ENCODE measurements at regions not wholly inside any gene's neighbourhood (a gene's known extent, or its start where the extent isn't known, plus 50 kb on each side); places are given as distances from the start of the nearest gene placed in this dataset.
"Not testable (repeated sequence)": the region's sequence is repeated elsewhere in the genome, so short reads cannot be mapped to it uniquely, and the experiment has no call there.

GRCh38 chr9:96062854-96063253, 187.4 kb downstream of the ERCC6L2 start:
- Histone ChIP-seq H3K27me3 (ENCODE audit: control insufficient read depth in 1 of 2, insufficient read depth in 2 of 2, low read length in 2 of 2) (no peaks in the 10 kb centered on the region), H3K9me3 (ENCODE audit: control insufficient read depth in 2 of 2, insufficient read depth in 1 of 2, low read depth in 1 of 2, low read length in 1 of 2) (peaks cover 0 to 2% of the 10 kb centered on the region in 2 donors), H3K4me1 (ENCODE audit: control insufficient read depth in 2 of 2, insufficient read depth in 2 of 2, low read length in 1 of 2) (peaks cover 0 to 4% of the 10 kb centered on the region in 2 donors), H3K36me3 (ENCODE audit: control insufficient read depth in 2 of 2, insufficient read depth in 2 of 2, low read length in 1 of 2) (no peaks in the 10 kb centered on the region), H3K4me3 (ENCODE audit: low read depth in 1 of 2, low read length in 2 of 2) (no peak overlapping the region), H3K27ac (ENCODE audit: low read depth in 2 of 2, low read length in 1 of 2) (no peak overlapping the region)
- WGBS, 2 donors: 84 to 90% methylated on average over 3 of the region's 3 CpGs

GRCh38 chr9:96062031-96062430, 186.5 kb downstream of the ERCC6L2 start:
- H3K4me3 ChIP-seq (ENCODE audit: low read depth in 1 of 2, low read length in 2 of 2): no peak overlapping the region
- H3K9me3 ChIP-seq (ENCODE audit: control insufficient read depth in 2 of 2, insufficient read depth in 1 of 2, low read depth in 1 of 2, low read length in 1 of 2): peaks cover 0 to 2% of the 10 kb centered on the region in 2 donors
- no peaks in the 10 kb centered on the region for H3K27me3 ChIP-seq (ENCODE audit: control insufficient read depth in 1 of 2, insufficient read depth in 2 of 2, low read length in 2 of 2)
- no peaks in the 10 kb centered on the region for H3K36me3 ChIP-seq (ENCODE audit: control insufficient read depth in 2 of 2, insufficient read depth in 2 of 2, low read length in 1 of 2)
- H3K27ac ChIP-seq (ENCODE audit: low read depth in 2 of 2, low read length in 1 of 2): no peak overlapping the region
- peaks cover 0 to 4% of the 10 kb centered on the region in 2 donors for H3K4me1 ChIP-seq (ENCODE audit: control insufficient read depth in 2 of 2, insufficient read depth in 2 of 2, low read length in 1 of 2)
- WGBS, 2 donors: 46 to 78% methylated on average over 4 of the region's 4 CpGs

- Histone ChIP-seq H3K9me3 (ENCODE audit: control insufficient read depth in 2 of 2, insufficient read depth in 1 of 2, low read depth in 1 of 2, low read length in 1 of 2) (peaks cover 0 to 2% of the 10 kb centered on the region in 2 donors), H3K4me3 (ENCODE audit: low read depth in 1 of 2, low read length in 2 of 2) (no peak overlapping the region), H3K27ac (ENCODE audit: low read depth in 2 of 2, low read length in 1 of 2) (no peak overlapping the region), H3K36me3 (ENCODE audit: control insufficient read depth in 2 of 2, insufficient read depth in 2 of 2, low read length in 1 of 2) (no peaks in the 10 kb centered on the region), H3K4me1 (ENCODE audit: control insufficient read depth in 2 of 2, insufficient read depth in 2 of 2, low read length in 1 of 2) (peaks cover 0 to 4% of the 10 kb centered on the region in 2 donors), H3K27me3 (ENCODE audit: control insufficient read depth in 1 of 2, insufficient read depth in 2 of 2, low read length in 2 of 2) (no peaks in the 10 kb centered on the region)
- WGBS, 2 donors: 38 to 51% methylated on average over 10 of the region's 10 CpGs
Measured at GRCh38 chr9:96061293-96061987, 185.9 kb downstream of the ERCC6L2 start.

- Histone ChIP-seq H3K9me3 (ENCODE audit: control insufficient read depth in 2 of 2, insufficient read depth in 1 of 2, low read depth in 1 of 2, low read length in 1 of 2) (peaks cover 0 to 2% of the 10 kb centered on the region in 2 donors), H3K27me3 (ENCODE audit: control insufficient read depth in 1 of 2, insufficient read depth in 2 of 2, low read length in 2 of 2) (no peaks in the 10 kb centered on the region), H3K36me3 (ENCODE audit: control insufficient read depth in 2 of 2, insufficient read depth in 2 of 2, low read length in 1 of 2) (no peaks in the 10 kb centered on the region), H3K27ac (ENCODE audit: low read depth in 2 of 2, low read length in 1 of 2) (no peak overlapping the region), H3K4me3 (ENCODE audit: low read depth in 1 of 2, low read length in 2 of 2) (no peak overlapping the region), H3K4me1 (ENCODE audit: control insufficient read depth in 2 of 2, insufficient read depth in 2 of 2, low read length in 1 of 2) (peaks cover 0 to 4% of the 10 kb centered on the region in 2 donors)
- 92 to 96% methylated on average over 2 of the region's 2 CpGs for WGBS, 2 donors
Measured at GRCh38 chr9:96058218-96058617, 182.7 kb downstream of the ERCC6L2 start.

- H3K9me3 ChIP-seq (ENCODE audit: control insufficient read depth in 2 of 2, insufficient read depth in 1 of 2, low read depth in 1 of 2, low read length in 1 of 2): peaks cover 0 to 2% of the 10 kb centered on the region in 2 donors
- H3K27me3 ChIP-seq (ENCODE audit: control insufficient read depth in 1 of 2, insufficient read depth in 2 of 2, low read length in 2 of 2): no peaks in the 10 kb centered on the region
- 88 to 98% methylated on average over 1 of the region's 1 CpG for WGBS, 2 donors
- no peak overlapping the region for H3K27ac ChIP-seq (ENCODE audit: low read depth in 2 of 2, low read length in 1 of 2)
- H3K4me3 ChIP-seq (ENCODE audit: low read depth in 1 of 2, low read length in 2 of 2): no peak overlapping the region
- peaks cover 0 to 3% of the 10 kb centered on the region in 2 donors for H3K4me1 ChIP-seq (ENCODE audit: control insufficient read depth in 2 of 2, insufficient read depth in 2 of 2, low read length in 1 of 2)
- H3K36me3 ChIP-seq (ENCODE audit: control insufficient read depth in 2 of 2, insufficient read depth in 2 of 2, low read length in 1 of 2): no peaks in the 10 kb centered on the region
Measured at GRCh38 chr9:96057155-96057554, 181.7 kb downstream of the ERCC6L2 start.

- no peaks in the 10 kb centered on the region for H3K36me3 ChIP-seq (ENCODE audit: control insufficient read depth in 2 of 2, insufficient read depth in 2 of 2, low read length in 1 of 2)
- H3K27me3 ChIP-seq (ENCODE audit: control insufficient read depth in 1 of 2, insufficient read depth in 2 of 2, low read length in 2 of 2): no peaks in the 10 kb centered on the region
- no peak overlapping the region for H3K4me3 ChIP-seq (ENCODE audit: low read depth in 1 of 2, low read length in 2 of 2)
- H3K4me1 ChIP-seq (ENCODE audit: control insufficient read depth in 2 of 2, insufficient read depth in 2 of 2, low read length in 1 of 2): no peaks in the 10 kb centered on the region
- peaks cover 0 to 2% of the 10 kb centered on the region in 2 donors for H3K9me3 ChIP-seq (ENCODE audit: control insufficient read depth in 2 of 2, insufficient read depth in 1 of 2, low read depth in 1 of 2, low read length in 1 of 2)
- H3K27ac ChIP-seq (ENCODE audit: low read depth in 2 of 2, low read length in 1 of 2): no peak overlapping the region
- 81 to 85% methylated on average over 5 of the region's 5 CpGs for WGBS, 2 donors
Measured at GRCh38 chr9:96056226-96056625, 180.7 kb downstream of the ERCC6L2 start.

GRCh38 chr9:96054248-96054647, 178.8 kb downstream of the ERCC6L2 start:
- not testable (repeated sequence) for H3K27me3 ChIP-seq (ENCODE audit: control insufficient read depth in 1 of 2, insufficient read depth in 2 of 2, low read length in 2 of 2); H3K36me3 ChIP-seq (ENCODE audit: control insufficient read depth in 2 of 2, insufficient read depth in 2 of 2, low read length in 1 of 2); H3K4me3 ChIP-seq (ENCODE audit: low read depth in 1 of 2, low read length in 2 of 2); H3K9me3 ChIP-seq (ENCODE audit: control insufficient read depth in 2 of 2, insufficient read depth in 1 of 2, low read depth in 1 of 2, low read length in 1 of 2); H3K27ac ChIP-seq (ENCODE audit: low read depth in 2 of 2, low read length in 1 of 2); H3K4me1 ChIP-seq (ENCODE audit: control insufficient read depth in 2 of 2, insufficient read depth in 2 of 2, low read length in 1 of 2)
- WGBS, 2 donors: 95% methylated on average over 5 of the region's 5 CpGs

- no peaks in the 10 kb centered on the region for H3K9me3 ChIP-seq (ENCODE audit: control insufficient read depth in 2 of 2, insufficient read depth in 1 of 2, low read depth in 1 of 2, low read length in 1 of 2)
- no peaks in the 10 kb centered on the region for H3K36me3 ChIP-seq (ENCODE audit: control insufficient read depth in 2 of 2, insufficient read depth in 2 of 2, low read length in 1 of 2)
- no peaks in the 10 kb centered on the region for H3K27me3 ChIP-seq (ENCODE audit: control insufficient read depth in 1 of 2, insufficient read depth in 2 of 2, low read length in 2 of 2)
- H3K4me3 ChIP-seq (ENCODE audit: low read depth in 1 of 2, low read length in 2 of 2): no peak overlapping the region
- WGBS, 2 donors: 66 to 72% methylated on average over 6 of the region's 6 CpGs
- H3K27ac ChIP-seq (ENCODE audit: low read depth in 2 of 2, low read length in 1 of 2): no peak overlapping the region
- H3K4me1 ChIP-seq (ENCODE audit: control insufficient read depth in 2 of 2, insufficient read depth in 2 of 2, low read length in 1 of 2): peaks cover 0 to 4% of the 10 kb centered on the region in 2 donors
Measured at GRCh38 chr9:96052686-96053085, 177.2 kb downstream of the ERCC6L2 start.

- Histone ChIP-seq H3K27ac (ENCODE audit: low read depth in 2 of 2, low read length in 1 of 2) (no peak overlapping the region), H3K4me1 (ENCODE audit: control insufficient read depth in 2 of 2, insufficient read depth in 2 of 2, low read length in 1 of 2) (peaks cover 0 to 4% of the 10 kb centered on the region in 2 donors), H3K9me3 (ENCODE audit: control insufficient read depth in 2 of 2, insufficient read depth in 1 of 2, low read depth in 1 of 2, low read length in 1 of 2) (no peaks in the 10 kb centered on the region), H3K27me3 (ENCODE audit: control insufficient read depth in 1 of 2, insufficient read depth in 2 of 2, low read length in 2 of 2) (no peaks in the 10 kb centered on the region), H3K4me3 (ENCODE audit: low read depth in 1 of 2, low read length in 2 of 2) (no peak overlapping the region), H3K36me3 (ENCODE audit: control insufficient read depth in 2 of 2, insufficient read depth in 2 of 2, low read length in 1 of 2) (no peaks in the 10 kb centered on the region)
- WGBS, 2 donors: 87 to 94% methylated on average over 7 of the region's 7 CpGs
Measured at GRCh38 chr9:96051423-96051822, 175.9 kb downstream of the ERCC6L2 start.

GRCh38 chr9:96050861-96051155, 175.3 kb downstream of the ERCC6L2 start:
- no peaks in the 10 kb centered on the region for H3K27me3 ChIP-seq (ENCODE audit: control insufficient read depth in 1 of 2, insufficient read depth in 2 of 2, low read length in 2 of 2)
- H3K27ac ChIP-seq (ENCODE audit: low read depth in 2 of 2, low read length in 1 of 2): no peak overlapping the region
- no peak overlapping the region for H3K4me3 ChIP-seq (ENCODE audit: low read depth in 1 of 2, low read length in 2 of 2)
- H3K4me1 ChIP-seq (ENCODE audit: control insufficient read depth in 2 of 2, insufficient read depth in 2 of 2, low read length in 1 of 2): peaks cover 0 to 4% of the 10 kb centered on the region in 2 donors
- WGBS, 2 donors: 94 to 98% methylated on average over 7 of the region's 7 CpGs
- H3K9me3 ChIP-seq (ENCODE audit: control insufficient read depth in 2 of 2, insufficient read depth in 1 of 2, low read depth in 1 of 2, low read length in 1 of 2): no peaks in the 10 kb centered on the region
- no peaks in the 10 kb centered on the region for H3K36me3 ChIP-seq (ENCODE audit: control insufficient read depth in 2 of 2, insufficient read depth in 2 of 2, low read length in 1 of 2)

All from esophagus (tissue), 2 donors.